Osteocyte (in vitro differentiated cells): ENCODE measurements at regions not wholly inside any gene's neighbourhood (a gene's known extent, or its start where the extent isn't known, plus 50 kb on each side); places are given as distances from the start of the nearest gene placed in this dataset.

Experiments
- DNase-seq: peaks from one replicate; pipeline ENCODE4 v3.0.0; 2021; ENCODE audit warnings: mixed read lengths; ENCODE audit not compliant: unreplicated experiment; ENCODE audit errors: extremely low spot score
- H3K27ac Mint-ChIP-seq: one replicate; pipeline ENCODE4 v1.8.0; 2021; ENCODE audit warnings: mild to moderate bottlenecking, mixed read lengths; ENCODE audit not compliant: unreplicated experiment
- H3K27me3 Mint-ChIP-seq: one replicate; pipeline ENCODE4 v1.8.0; 2021; ENCODE audit warnings: mixed read lengths; ENCODE audit not compliant: unreplicated experiment
- H3K36me3 Mint-ChIP-seq: one replicate; pipeline ENCODE4 v1.8.0; 2021; ENCODE audit warnings: mixed read lengths; ENCODE audit not compliant: unreplicated experiment
- H3K4me1 Mint-ChIP-seq: one replicate; pipeline ENCODE4 v1.8.0; 2021; ENCODE audit warnings: mixed read lengths; ENCODE audit not compliant: unreplicated experiment
- H3K4me3 Mint-ChIP-seq: one replicate; pipeline ENCODE4 v1.8.0; 2021; ENCODE audit warnings: mild to moderate bottlenecking, moderate library complexity, mixed read lengths; ENCODE audit not compliant: unreplicated experiment
- H3K9me3 Mint-ChIP-seq: one replicate; pipeline ENCODE4 v1.8.0; 2021; ENCODE audit warnings: mixed read lengths; ENCODE audit not compliant: unreplicated experiment
- TF ChIP-seq, protein P1 (sequence below): fragments of 200-600 bp; sonication (generic); IDR thresholded peaks from 2 replicates; pipeline ENCODE4 v1.5.0; 2021; ENCODE audit warnings: antibody characterized with exemption, mild to moderate bottlenecking, moderate library complexity

DNA sequence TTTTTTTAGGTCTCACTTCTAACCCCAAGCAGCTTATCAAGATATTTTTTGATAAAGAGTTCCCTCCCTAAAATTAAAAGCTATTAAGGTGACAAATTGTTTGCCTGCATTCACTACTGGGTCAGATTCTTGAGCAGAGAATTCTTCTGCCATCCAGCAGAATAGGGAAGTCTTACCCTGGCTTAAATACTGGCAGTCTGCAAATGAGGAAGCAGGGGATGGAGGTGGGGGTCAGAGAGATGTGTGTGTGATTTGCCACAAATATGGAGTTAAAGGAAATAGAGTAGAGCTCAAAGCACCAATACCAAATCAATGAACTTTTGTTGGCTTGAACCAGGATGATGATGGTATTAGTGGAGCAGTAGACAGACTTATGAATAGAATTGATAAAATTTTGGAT lies 122.2 kb downstream of the ANXA5 start:
- peaks cover 14% of the 10 kb centered on the region for H3K27me3 Mint-ChIP-seq
- H3K4me1 Mint-ChIP-seq: no peaks in the 10 kb centered on the region
- DNase-seq: no peak
- TF ChIP-seq, protein P1, sequence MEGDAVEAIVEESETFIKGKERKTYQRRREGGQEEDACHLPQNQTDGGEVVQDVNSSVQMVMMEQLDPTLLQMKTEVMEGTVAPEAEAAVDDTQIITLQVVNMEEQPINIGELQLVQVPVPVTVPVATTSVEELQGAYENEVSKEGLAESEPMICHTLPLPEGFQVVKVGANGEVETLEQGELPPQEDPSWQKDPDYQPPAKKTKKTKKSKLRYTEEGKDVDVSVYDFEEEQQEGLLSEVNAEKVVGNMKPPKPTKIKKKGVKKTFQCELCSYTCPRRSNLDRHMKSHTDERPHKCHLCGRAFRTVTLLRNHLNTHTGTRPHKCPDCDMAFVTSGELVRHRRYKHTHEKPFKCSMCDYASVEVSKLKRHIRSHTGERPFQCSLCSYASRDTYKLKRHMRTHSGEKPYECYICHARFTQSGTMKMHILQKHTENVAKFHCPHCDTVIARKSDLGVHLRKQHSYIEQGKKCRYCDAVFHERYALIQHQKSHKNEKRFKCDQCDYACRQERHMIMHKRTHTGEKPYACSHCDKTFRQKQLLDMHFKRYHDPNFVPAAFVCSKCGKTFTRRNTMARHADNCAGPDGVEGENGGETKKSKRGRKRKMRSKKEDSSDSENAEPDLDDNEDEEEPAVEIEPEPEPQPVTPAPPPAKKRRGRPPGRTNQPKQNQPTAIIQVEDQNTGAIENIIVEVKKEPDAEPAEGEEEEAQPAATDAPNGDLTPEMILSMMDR: no peak
- H3K27ac Mint-ChIP-seq: no peak overlapping the region
- no peaks in the 10 kb centered on the region for H3K9me3 Mint-ChIP-seq
- H3K4me3 Mint-ChIP-seq: no peak overlapping the region
- no peaks in the 10 kb centered on the region for H3K36me3 Mint-ChIP-seq

DNA sequence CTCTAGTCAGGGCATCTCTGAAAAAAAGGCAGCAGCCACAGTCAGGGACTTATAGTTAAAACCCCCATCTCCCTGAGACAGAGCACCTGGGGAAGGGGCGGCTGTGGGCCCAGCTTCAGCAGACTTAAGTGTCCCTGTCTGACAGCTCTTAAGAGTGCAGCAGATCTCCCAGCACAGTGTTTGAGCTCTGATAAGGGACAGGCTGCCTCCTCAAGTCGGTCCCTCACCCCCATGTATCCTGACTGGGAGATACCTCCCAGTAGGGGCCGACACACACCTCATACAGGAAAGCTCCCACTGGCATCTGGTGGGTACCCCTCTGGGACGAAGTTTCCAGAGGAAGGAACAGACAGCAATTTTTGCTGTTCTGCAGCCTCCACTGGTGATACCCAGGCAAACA lies 129.0 kb downstream of the ANXA5 start:
- peaks cover 2% of the 10 kb centered on the region for H3K4me1 Mint-ChIP-seq
- no peak overlapping the region for H3K27ac Mint-ChIP-seq
- H3K4me3 Mint-ChIP-seq: no peak overlapping the region
- no peak for DNase-seq
- no peaks in the 10 kb centered on the region for H3K9me3 Mint-ChIP-seq
- peaks cover 11% of the 10 kb centered on the region for H3K27me3 Mint-ChIP-seq
- TF ChIP-seq, protein P1: no peak
- no peaks in the 10 kb centered on the region for H3K36me3 Mint-ChIP-seq

DNA sequence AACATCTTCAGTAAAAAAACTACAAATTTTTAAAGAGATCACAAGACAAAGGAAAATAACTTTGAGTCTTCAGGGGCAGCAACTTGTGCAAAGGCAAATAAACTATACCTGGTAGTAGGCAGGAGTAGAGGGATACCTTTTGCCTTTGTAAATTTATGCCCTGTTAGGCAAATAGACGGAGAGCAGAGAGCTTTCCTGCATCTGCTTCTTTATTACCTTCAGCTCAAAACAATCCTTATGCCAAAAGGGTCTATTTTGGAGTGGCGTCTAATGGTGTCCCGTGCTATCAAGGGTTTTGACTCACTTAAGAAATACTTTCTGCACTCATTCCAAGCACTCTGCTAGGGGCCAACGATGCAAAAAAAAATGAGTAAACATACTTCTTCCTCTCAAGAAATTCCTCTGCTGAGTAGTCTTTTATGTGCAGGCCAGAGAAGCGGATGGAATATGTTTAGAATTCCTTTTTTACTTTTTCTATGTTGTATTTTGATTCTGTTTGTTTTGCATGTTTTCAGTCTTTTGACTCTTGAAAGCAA lies 131.9 kb downstream of the ANXA5 start:
- Mint-ChIP-seq H3K27me3 (peaks cover 16% of the 10 kb centered on the region), H3K36me3 (no peaks in the 10 kb centered on the region)

DNA sequence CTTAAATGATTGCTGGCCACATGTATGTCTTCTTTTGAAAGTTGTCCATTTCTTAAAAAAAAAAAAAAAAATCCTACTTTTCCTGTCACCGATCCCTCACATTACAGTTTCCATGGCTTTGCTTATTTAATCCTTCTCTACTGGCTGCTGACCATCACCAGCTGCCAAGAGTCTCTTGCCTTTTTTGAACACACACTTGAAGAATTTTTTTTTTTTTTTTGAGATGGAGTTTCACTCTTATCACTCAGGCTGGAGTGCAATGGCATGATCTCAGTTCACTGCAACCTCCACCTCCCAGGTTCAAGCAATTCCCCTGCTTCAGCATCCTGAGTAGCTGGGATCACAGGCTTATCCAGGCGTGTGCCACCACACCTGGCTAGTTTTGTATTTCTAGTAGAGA lies 134.0 kb downstream of the ANXA5 start:
- H3K4me3 Mint-ChIP-seq: no peak overlapping the region
- no peaks in the 10 kb centered on the region for H3K9me3 Mint-ChIP-seq
- H3K27ac Mint-ChIP-seq: no peak overlapping the region
- DNase-seq: no peak
- TF ChIP-seq, protein P1: no peak
- peaks cover 2% of the 10 kb centered on the region for H3K4me1 Mint-ChIP-seq
- peaks cover 9% of the 10 kb centered on the region for H3K27me3 Mint-ChIP-seq
- H3K36me3 Mint-ChIP-seq: no peaks in the 10 kb centered on the region

More for the DNA sequence above, 131.9 kb downstream of the ANXA5 start:
- H3K9me3 Mint-ChIP-seq: no peaks in the 10 kb centered on the region
- no peak for DNase-seq
- no peak overlapping the region for H3K27ac Mint-ChIP-seq
- H3K4me1 Mint-ChIP-seq: peaks cover 2% of the 10 kb centered on the region
- TF ChIP-seq, protein P1: no peak
- H3K4me3 Mint-ChIP-seq: no peak overlapping the region

DNA sequence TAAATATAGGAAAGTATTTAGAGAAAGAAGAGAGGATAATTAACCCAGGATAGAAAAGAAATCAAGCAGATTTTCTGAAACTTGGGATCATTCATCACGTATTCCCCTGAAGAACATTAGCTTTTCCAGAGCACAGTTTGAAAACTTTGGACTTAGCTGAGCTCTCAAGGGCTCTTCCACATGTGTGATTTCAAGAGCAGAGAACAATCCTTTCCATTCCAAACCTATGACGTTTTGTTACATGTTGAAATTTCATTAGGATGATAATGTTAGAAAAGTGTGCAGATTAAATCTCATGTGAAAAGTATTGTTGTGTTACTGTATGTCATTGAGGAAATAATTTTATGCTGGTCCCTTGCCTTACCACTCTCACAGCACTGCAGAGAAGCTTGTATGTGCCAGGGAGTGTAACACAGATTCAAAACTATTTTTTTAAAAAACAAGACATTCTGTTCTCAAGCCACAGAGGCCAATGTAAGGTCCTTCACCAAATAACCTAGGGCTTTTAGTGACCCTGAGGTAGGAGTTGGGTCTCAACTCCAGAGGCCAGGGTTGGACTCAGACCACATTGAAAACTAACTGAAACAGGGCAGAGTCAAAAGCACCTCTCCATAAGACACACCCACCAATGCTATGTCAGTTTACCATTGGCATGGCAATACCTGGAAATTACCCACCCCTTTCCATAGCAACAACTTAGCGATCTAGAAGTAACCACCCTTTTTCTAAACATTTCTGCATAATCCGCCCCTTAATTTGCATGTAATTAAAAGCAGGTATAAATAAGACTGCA lies 141.3 kb downstream of the ANXA5 start:
- no peaks in the 10 kb centered on the region for H3K4me1 Mint-ChIP-seq
- DNase-seq: no peak

More for the DNA sequence above, 141.3 kb downstream of the ANXA5 start:
- Mint-ChIP-seq H3K4me3 (no peak overlapping the region), H3K36me3 (no peaks in the 10 kb centered on the region), H3K9me3 (no peaks in the 10 kb centered on the region), H3K27ac (no peak overlapping the region), H3K27me3 (peaks cover 9% of the 10 kb centered on the region)
- TF ChIP-seq, protein P1: no peak
